ENCODE measurements at regions not wholly inside any gene's neighbourhood (a gene's known extent, or its start where the extent isn't known, plus 50 kb on each side); places are given as distances from the start of the nearest gene placed in this dataset.

GRCh38 chr5:158272409-158272808, 413.5 kb upstream of the CLINT1 start:
- TF ChIP-seq CTCF (IDR thresholded peaks at IDR 0.05; ENCODE audit: borderline replicate concordance, extremely low read depth, low read length, poor library complexity, severe bottlenecking) (no peak), EZH2 (IDR thresholded peaks at IDR 0.05; ENCODE audit: borderline replicate concordance, low read depth, low read length, severe bottlenecking) (no peak)
